CD4-positive, alpha-beta T cell treated with Interleukin-17A for 4 hours (primary cell): ENCODE measurements at regions not wholly inside any gene's neighbourhood (a gene's known extent, or its start where the extent isn't known, plus 50 kb on each side); places are given as distances from the start of the nearest gene placed in this dataset.
A peak's percentile ranks its signal among the peaks of the same experiment; 100 is the strongest.

Experiments
- DNase-seq: peaks from one replicate; pipeline ENCODE4 v3.0.0-alpha.2; 2020; ENCODE audit warnings: mixed read lengths

DNA sequence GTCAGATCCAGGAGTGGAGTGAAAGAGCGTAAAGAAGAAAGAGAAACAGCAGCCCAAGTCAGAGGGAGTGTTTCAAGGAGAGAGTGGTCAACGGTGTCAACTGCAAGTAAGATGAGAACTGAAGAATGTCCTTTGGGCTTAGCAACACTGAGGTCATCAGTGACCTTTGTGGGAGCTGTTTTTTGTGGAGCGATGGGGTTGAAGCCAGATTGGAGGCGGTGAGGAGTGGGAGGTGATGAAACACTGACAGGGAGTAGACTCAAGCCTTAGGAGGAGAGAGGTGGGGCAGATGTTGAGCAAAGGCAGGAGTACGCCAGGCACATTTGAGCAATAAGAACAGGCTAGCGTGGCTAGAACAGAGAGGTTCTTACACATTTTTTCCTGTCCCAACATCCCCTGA lies 103.7 kb upstream of the GNAO1 start:
- DNase-seq = no peak

DNA sequence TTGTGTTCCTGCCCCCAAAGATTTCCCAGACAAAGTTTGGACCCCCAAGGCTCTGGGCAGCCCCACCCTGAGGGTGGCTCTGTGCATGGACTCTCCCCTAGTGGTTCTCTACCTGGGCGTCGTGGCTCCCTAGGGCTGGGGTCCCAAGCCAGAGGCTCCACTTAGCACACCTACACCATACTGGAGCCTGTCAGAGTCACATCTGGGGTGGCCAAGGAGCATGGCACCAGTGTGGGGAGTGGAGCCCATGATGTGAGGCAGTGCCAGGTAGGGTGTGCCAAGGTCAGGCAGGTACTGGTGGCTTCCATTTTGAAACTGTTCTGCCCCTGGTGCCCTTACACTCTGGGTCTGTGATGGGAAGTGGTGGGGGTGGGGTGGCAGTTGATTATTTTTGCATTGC lies 109.9 kb upstream of the GNAO1 start:
- DNase-seq = no peak

DNA sequence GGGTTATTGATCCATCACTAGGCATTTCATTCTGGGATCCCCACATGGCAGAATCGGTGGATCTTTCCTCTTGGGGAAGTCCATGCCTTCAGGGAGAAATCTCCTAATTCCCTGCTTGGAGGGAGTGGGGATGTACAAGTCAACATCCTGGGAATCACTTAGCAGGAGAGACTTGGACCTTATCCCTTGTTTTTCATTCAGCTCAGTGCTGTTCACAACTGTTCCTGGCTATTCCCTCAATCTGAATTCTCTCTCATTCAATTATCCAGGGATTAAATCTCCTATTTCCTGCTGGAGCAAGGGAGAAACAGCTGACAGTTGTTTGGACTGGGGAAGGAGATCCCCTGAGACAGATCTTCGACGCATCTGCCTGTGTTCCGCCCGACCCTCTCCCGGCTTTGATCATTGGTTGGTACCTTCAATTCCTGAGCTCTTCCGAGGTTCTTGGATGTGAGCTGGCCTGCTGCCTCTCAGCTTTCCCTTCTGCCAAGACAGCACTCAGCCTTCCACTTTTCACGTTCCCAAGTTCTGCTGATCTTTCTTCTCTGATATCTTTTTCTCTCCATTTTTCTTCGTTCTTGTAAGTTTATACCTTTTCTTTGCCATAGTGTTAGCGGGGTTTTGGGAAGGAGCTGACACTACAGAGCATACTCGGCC lies 115.4 kb upstream of the GNAO1 start:
- DNase-seq = no peak

DNA sequence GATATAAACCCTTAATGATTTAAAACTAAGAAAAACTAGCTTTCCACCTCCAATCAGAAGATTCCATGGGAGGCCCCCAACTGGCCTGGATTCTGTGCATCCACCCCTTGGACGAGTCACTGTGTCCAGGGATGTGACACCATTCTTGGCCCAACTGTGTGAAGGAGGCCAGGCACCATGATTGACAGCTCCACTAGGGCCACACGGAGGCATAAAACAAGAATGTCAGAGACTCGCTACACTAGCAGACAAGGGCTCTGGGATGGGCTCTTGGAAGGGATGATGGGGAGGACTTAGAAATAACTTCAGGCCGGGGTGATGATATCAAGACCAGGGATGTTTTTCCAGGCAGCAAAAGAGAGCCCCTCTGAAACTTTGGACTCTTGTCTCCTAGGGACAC lies 117.8 kb upstream of the GNAO1 start:
- DNase-seq = no peak

DNA sequence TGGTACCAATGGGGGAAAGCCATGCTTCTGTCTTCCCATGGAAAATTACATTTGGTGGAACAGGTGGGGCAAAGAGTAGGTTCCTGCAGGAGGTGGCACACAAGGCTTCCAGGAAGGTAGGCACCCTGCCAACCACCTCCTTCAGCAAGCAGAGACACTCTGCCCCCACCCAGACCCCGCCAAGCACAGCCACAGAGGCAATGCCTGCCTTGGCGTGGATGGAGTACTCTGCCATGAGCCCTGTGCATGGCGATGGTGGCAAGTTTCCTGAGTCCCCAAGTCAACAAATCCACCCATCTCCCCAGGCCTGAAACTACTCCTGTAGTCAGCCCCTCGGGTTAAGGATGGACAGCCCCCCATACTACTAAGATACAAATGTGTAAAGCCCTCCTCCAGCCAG lies 119.2 kb upstream of the GNAO1 start:
- DNase-seq = no peak

DNA sequence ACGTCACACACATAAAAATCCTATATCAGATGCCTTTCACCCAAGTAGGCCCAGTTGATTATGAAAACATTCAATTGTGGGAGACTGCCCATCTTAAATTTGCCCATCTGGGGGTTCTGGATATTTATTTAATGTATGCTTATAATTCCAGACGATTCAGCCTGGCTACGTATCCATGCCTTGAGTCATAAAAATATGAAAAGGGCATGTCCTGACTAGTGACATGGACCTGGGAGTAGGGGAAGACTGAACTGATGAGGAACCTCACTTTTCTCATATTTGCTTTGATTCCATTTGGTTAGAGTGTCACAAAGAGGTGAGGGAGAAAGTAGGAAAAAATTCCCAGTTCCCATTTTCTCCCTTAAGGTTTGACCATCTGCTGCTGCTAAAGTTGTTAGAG lies 122.5 kb upstream of the GNAO1 start:
- DNase-seq = no peak

DNA sequence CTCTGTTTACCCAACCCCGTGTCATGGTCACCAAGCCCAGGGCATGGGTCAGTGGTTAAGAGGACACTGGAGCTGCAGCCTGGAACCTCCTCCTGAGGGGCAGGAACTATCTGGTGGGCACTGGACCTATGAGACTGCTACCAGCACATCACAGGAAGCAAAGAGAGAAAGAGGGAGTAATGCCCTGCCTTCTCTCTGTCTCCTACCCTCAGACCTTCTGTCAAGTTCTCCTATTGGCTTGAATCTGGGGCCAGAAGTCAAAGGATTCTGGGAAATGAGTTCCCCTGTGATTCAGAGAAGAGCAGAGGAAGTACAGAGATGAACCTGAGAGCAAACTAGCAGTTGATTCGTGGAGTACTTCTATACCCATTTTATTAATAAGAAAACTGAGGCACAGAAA lies 123.0 kb upstream of the GNAO1 start:
- DNase-seq = no peak

DNA sequence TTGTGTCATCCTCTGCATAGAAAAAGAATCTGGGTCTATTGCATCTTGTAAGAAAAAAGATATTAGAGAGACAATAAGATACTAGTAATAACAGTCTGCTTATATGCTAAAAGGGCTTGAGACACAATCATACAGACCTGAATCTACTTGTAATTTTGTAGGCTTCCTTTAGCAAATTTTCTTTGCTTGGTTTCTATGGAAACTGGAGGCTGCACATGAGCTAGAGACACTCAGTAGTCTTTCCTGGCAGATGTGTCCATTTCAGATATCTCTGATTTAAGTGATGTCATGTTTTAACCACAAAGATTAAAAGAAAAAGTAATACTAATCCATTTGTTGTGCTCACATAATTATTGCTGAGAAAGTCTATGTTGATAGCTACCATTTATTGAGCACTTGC lies 123.9 kb upstream of the GNAO1 start:
- DNase-seq = no peak

DNA sequence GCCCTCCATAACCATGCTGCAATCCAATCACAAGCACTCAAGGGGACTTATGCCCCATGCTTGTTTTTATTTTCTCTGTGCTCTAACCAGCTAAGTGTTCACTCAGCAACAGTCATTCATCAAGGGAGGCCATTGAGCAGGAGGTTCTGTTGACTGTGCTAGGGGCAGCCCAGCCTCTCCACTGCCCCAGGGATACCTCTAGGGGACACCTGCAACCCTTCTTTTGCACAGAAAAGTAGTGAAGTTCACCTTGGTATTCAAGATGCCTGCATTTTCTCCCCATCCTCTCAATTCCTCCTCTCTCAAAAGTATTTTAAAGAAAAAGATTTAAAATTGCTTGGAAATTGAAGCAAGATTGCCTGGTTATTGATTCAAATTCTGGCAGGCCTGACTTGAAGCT lies 124.7 kb upstream of the GNAO1 start:
- no peak for DNase-seq

DNA sequence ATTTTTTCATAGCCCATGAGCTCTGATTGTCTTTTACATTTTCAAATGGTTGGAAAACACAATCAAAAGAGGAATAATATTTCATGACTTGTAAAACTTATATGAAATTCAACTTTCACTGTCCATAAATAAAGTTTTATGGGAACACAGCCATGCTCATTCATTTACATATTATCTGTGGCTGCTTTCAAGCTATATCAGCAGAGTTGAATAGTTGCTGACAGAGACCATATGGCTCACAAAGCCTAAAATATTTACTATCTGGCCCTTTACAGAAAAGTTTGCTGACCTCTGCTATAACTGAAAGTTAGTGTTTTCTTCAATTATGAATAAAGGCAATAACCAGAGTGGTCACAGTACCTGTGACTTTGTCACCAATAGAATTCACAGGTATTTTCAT lies 128.2 kb upstream of the GNAO1 start:
- no peak for DNase-seq

DNA sequence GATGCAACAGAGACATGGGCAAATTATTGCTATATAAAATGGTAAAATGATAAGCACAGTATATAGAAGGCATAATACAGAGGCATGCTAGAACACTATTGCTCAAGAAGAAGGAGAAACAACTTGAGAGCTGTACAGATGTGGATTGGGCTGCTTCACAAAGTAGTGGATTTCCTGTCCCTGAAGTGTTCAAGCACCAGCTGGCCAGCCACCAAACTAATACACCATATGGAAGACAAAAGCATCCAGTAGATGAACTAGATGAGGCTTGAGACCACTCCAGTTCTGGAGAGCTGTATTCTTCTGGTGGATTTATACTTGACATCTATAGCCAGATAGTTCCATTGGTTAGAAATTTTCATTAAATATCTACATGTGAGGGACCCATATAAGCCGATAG lies 134.1 kb upstream of the GNAO1 start:
- no peak for DNase-seq

DNA sequence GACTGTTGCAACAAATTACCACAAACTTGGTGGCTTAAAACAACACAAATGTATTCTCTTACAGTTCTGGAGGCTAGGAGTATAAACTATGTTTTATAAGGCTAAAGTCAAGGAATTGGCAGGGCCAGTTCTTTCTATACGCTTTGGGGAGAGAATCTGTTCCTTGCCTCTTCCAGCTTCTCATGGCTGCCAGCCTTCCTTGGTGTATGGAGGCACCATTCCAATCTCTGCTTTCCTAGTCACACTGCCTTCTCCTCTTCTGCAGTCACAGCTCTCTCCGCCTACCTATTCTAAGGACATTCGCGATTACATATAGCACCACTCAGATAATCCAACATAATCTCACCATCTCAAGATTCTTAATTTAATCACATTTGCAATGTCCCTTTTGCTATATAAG lies 140.4 kb upstream of the GNAO1 start:
- no peak for DNase-seq

DNA sequence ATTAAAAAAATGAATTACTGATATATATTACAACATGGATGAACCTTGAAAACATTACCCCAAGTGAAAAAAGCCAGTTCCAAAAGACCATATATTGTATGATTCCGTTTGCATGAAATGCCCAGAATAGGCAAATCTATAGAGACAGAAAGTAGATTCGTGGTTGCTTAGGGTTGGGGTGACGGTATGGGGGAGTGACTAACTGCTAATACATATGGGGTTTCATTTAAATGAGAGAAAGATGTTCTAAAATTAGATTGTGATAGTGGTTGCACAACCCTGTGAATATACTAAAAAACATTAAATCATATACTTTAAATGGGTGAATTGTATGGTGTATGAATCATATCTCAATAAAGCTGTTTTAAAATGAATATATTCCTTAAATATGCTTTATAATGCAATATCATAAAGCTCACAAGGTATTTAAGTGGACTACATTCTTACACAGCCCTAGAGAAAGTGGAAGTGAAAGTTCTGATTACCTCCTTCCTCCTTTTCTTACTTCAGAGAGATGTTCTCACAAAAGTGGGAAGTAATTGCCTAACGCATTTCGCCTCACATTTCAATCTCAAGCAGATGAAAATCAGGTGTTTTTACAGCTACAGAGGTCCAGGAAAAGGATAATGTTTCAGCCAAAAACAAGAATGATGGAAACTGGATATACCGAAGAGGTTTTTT lies 142.7 kb upstream of the GNAO1 start:
- DNase-seq = no peak

DNA sequence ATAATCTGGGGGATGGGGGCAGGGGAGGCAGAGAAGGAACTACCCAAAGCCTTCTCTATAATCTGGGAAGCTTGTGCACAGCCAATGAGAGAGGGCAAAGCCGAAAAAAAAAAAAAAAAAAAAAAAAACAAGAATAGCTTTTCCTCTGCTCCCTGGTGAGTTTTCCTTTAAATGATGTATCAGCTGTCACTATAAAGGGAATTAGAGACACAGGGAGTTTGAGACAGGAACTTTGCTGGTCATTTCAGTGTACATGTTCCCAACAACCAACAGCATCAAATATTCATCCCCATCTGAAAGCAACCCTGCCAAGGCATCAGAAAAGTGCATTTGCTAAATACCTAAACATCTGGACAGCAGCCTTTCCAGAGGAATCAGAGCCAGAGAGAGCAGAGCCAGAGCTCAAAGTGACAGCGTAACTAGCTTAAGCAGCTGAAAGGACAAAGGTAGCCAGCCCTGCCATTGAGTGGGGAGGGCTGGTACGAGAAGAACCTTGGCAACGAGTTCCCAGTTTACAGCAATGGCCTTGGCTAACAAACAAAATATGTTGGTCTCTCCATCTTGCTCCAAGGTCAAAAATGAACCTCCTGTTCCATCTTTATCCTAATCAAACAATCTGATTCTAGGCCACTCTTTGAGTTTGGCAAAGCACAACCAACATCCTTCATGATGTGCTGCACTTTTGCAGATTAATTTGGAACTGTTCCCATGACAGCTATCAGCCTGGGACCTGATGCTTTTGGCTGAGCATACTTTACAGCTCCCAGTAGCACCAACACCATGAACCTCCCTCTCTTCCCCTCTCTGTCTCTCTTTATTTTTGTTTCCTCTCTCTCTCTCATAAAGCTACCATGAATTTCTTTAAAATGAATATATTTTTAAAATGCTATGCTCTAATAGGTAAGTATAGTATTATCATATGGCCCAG lies 143.7 kb upstream of the GNAO1 start:
- no peak for DNase-seq

DNA sequence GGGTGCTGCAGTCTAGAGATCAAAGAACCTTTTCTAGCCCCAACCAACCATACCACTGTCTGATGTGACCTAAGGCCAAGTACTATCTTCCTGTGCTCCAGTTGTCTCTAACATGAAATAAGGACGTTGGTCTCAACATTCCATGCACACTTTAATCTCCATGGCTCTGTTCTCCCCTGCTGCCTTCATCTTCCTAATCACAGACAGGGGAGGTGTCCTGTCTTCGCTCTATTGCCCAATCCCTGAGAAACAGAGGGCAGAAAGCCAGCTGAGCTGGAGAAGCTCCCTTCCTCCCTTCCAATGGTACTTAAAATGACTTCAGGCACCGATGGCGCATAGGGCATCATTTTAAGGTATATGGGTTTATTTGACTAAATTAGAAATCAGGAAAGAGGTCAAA lies 148.9 kb upstream of the GNAO1 start:
- no peak for DNase-seq

DNA sequence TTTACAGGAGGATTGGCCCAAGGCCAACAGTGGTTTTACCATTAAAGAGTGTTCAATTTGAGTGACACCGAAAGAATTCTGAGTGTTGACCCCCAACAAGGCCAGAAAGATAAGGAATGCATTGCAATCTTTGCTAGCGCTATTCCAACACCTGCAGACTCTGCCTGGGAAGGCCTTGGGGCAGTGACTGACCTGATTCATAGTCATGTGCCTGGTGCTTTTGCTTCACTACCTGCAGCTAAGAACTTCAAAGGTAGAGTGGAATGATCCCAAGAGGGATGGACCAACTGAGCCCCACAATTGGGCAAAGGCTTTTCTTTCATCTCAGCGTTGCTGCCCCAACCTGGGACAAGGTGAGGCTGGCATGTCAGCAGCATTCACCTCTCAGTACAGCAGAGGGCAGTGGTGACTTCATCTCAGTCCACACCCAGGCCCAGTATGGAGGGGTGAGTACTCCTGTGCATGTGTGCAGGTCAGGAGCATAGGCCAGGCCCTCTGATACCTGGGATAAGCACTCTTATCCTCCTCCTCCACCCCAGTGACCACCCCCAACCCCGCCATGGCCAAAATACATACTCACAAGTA lies 149.6 kb upstream of the GNAO1 start:
- peak; percentile 29 for DNase-seq

DNA sequence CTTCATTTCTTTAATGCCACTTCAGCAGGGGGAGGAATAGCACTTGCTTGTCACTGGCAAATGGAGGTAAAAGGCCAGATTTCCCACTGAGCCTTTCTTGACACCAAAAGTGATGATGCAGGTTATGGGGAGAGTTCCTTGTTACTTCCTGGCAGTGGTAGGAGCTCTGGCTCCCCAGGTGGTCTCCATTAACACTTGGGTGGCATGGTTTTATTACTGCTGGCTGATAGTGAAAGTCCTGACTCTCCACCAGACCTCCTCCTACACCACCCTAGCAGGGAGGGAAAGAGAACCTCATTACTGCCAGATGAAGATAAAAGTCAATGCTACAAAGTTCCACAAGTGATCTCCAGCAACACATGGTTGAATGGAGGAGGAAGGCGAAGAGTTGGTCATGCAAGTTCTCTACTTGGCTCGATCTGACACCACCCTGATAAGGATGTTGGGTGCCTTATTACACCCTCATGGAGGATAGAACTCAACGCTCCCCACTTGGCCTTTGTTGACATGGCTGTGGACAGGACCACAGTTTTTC lies 152.7 kb upstream of the GNAO1 start:
- no peak for DNase-seq

DNA sequence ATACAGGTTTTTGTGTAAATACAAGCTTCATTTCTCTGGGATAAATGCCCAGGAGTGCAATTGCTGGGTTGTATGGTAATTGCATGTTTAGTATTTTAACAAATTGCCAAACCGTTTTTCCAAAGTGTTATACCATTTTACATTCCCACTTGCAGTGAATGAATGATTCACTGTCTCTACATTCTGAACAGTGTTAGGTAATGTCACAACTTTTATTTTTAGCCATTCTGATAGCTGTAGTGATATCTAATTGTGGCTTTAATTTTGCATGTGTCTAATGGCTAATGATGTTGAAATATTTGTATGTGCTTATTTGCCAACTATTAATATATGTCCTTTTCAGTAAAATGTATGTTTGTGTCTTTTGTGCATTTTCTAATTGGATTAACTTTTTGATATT lies 156.9 kb upstream of the CES5A start:
- no peak for DNase-seq

DNA sequence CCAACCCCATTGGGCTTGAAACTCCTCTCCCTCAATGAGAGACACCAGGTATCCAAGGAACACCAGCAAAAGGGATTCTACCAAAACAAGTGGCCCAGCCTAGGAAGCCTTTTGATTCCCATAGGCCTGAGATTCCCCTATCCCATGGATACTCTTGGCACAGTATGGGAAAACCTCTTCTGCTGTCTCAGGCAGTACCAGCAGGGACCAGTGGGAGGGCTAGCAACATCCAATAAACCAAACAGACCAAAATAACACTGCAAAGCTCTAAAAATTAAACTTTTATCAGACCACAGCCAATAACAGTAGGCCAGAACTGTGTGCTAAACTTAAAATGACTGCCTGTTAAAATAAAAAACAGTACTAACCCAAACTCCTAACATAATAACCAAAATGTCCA lies 153.9 kb upstream of the CES5A start:
- DNase-seq = no peak

DNA sequence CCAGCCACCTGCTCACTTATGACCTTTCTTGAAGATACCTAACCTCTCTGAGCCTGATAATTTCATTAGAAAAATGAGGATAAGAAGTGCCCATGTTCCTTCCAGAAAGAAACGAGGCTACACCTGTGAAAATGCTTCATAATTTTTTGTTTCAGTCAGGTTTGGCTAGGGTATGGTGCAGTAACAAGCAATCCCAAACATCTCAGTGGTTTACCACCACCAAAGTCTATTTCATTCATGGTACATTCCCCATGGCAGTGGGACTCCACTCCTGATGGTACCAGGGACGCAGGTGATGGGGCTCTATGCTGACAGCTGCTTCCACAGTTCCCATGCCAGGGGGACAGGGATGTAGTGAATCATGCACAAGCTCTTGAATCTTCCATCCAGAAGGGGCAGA lies 147.6 kb upstream of the CES5A start:
- no peak for DNase-seq

DNA sequence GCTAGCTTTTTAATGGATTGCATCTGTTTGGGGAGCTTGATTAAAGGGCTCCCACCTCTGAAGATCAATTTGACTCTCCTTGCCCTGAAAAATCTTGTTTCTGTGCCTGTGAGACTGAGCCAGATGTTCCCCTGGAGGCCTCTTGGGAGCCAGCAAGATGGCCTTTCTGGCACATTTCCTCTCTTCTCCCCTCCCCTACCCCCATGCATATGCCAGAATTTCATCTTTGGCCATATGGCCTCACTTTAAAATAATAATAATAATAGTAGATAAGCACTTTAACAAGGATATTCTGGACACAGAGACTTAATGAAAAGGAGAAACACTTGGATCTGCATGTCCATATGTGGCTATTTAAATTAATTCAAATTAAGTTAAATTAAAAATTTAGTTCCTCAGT lies 144.1 kb upstream of the CES5A start:
- DNase-seq = no peak

DNA sequence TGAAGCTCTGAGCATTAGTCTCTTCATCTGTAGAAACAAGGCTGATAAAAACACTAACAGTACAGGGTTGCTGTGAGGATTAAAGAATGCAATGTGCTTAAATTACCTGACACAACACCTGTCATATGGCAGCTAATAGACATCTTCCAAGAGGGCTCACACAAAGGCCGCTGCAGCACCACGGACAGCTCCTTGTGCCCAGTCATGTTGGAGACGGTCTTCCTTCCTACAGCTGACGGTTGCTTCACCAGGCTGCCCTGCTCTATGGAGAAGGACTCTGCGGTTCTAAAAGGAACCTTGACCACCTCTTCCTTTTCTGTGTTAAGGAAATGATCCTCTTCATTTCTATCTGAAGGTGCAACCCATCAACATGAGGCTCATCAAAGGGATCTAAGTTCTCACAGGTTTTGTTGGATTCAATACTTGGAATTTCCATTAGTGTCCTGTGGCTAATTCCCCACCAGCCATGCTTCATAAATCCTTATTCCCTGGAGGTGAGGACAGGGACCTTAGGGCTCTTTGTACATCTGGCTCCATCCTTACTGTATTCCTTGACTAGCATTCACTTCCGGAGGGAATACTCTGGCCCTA lies 138.9 kb upstream of the CES5A start:
- DNase-seq = peak; percentile 27

DNA sequence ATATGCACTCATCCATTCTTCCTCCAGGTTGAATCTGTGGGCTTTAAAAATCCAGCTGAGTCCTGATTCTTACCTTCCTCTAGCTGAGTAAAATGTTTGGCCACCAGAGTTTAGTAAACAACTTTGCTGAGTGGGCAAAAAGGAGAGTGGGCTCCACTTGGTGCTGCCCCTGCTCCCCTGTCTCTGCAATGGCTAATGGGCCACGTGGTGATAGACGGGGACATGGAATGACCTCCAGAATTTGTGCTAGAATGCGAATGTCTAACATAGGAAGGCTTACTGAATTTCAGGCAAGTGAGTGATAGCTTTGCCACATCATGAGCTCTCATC lies 137.3 kb upstream of the CES5A start:
- DNase-seq = no peak
